CD4-positive, alpha-beta T cell (primary cell): ENCODE measurements at regions not wholly inside any gene's neighbourhood (a gene's known extent, or its start where the extent isn't known, plus 50 kb on each side); places are given as distances from the start of the nearest gene placed in this dataset.

ENCODE experiments used
- ATAC-seq: fragments of 200-7000 bp; cut with Tn5 transposase; one replicate; pipeline ENCODE4 v1.10.0; 2022; ENCODE audit warnings: mild to moderate bottlenecking; ENCODE audit not compliant: poor library complexity
- CTCF ChIA-PET: fragments of 350-600 bp; sonication (Branson Sonifier 250); formaldehyde crosslinking; loops from one replicate; lab custom pipeline; 2021; ENCODE audit warnings: antibody characterized with exemption, inconsistent platforms; lab: Charles Lee
- POLR2A ChIA-PET: fragments of 350-600 bp; sonication (Branson Sonifier 250); formaldehyde crosslinking; loops from one replicate; lab custom pipeline; 2021; ENCODE audit warnings: antibody characterized with exemption, inconsistent platforms; lab: Charles Lee
- DNase-seq, 14 experiments: peaks; one replicate each; pipeline ENCODE4 v3.0.0-alpha.2; 2013 to 2020; ENCODE audit warnings: mixed read lengths in 2 of 14
- H3K27ac ChIP-seq, 2 donors: one replicate each; pipeline versions ENCODE4 v1.5.1 to v1.7.0; 2013; ENCODE audit warnings: low read length in 2 of 2, low read depth in 1 of 2, mild to moderate bottlenecking in 1 of 2
- H3K27me3 ChIP-seq, 2 experiments: 1 replicate in 1 of 2; 2 replicates in 1 of 2; pipeline versions ENCODE4 v1.6.1 to v1.7.0; 2013; ENCODE audit warnings: low read length in 2 of 2, control low read depth in 1 of 2, mild to moderate bottlenecking in 1 of 2, moderate library complexity in 1 of 2; ENCODE audit not compliant: insufficient read depth in 2 of 2, control insufficient read depth in 1 of 2
- H3K36me3 ChIP-seq: one replicate; pipeline ENCODE4 v1.6.1; 2013; ENCODE audit warnings: low read length, control low read depth; ENCODE audit not compliant: insufficient read depth
- H3K4me1 ChIP-seq: one replicate; pipeline ENCODE4 v1.6.1; 2013; ENCODE audit warnings: low read length, control low read depth; ENCODE audit not compliant: insufficient read depth
- H3K4me3 ChIP-seq: one replicate; pipeline ENCODE4 v1.5.1; 2013; ENCODE audit warnings: mild to moderate bottlenecking, low read length, moderate library complexity
- H3K9me3 ChIP-seq, 2 experiments: 1 replicate in 1 of 2; 2 replicates in 1 of 2; pipeline versions ENCODE4 v1.6.1 to v1.7.0; 2013; ENCODE audit warnings: low read length in 2 of 2, mild to moderate bottlenecking in 2 of 2, control low read depth in 1 of 2, moderate library complexity in 1 of 2; ENCODE audit not compliant: control insufficient read depth in 1 of 2, insufficient read depth in 1 of 2
- H3K27ac Mint-ChIP-seq: one replicate; pipeline ENCODE4 v1.8.0; 2020; ENCODE audit warnings: mixed read lengths
- H3K27me3 Mint-ChIP-seq: one replicate; pipeline ENCODE4 v1.8.0; 2021; ENCODE audit warnings: mixed read lengths
- H3K36me3 Mint-ChIP-seq: one replicate; pipeline ENCODE4 v1.8.0; 2021; ENCODE audit warnings: low read depth, mixed read lengths
- H3K4me1 Mint-ChIP-seq: one replicate; pipeline ENCODE4 v1.8.0; 2021; ENCODE audit warnings: low read depth, mixed read lengths
- H3K4me3 Mint-ChIP-seq: one replicate; pipeline ENCODE4 v1.8.0; 2020; ENCODE audit warnings: mild to moderate bottlenecking, mixed read lengths
- H3K9me3 Mint-ChIP-seq: one replicate; pipeline ENCODE4 v1.8.0; 2020; ENCODE audit warnings: mixed read lengths
- CTCF ChIP-seq: fragments of 200-600 bp; IDR thresholded peaks from one replicate; pipeline ENCODE4 v1.8.0; 2022; ENCODE audit warnings: antibody characterized with exemption, mild to moderate bottlenecking
- intact Hi-C, 2 experiments: fragments of 100-400 bp; cut with DNase I in 1 of 2; cut with micrococcal nuclease in 1 of 2; formaldehyde crosslinking; loops; one replicate each; pipeline versions ENCODE4 v1.15.1 to v1.9.0; 2023 to 2025; cut with DNase I, micrococcal nuclease

GRCh38 chr6:167757249-167757648 is 69.5 kb upstream of the AFDN start:
- no peak overlapping the region for H3K4me3 ChIP-seq
- H3K4me3 Mint-ChIP-seq: no peak overlapping the region
- no peak for TF ChIP-seq CTCF
- CTCF ChIA-PET: no interaction called here
- peaks cover 23% of the 10 kb centered on the region for H3K27me3 Mint-ChIP-seq
- H3K27ac Mint-ChIP-seq: no peak overlapping the region
- intact Hi-C loops: no loop called here
- peaks cover 0 to 4% of the 10 kb centered on the region in 2 experiments for H3K27me3 ChIP-seq
- no peak overlapping the region for H3K27ac ChIP-seq
- peaks cover 0 to 4% of the 10 kb centered on the region in 2 experiments for H3K9me3 ChIP-seq
- no peaks in the 10 kb centered on the region for H3K36me3 ChIP-seq
- H3K4me1 Mint-ChIP-seq: no peaks in the 10 kb centered on the region
- DNase-seq (no peak), ATAC-seq (no peak)
- H3K9me3 Mint-ChIP-seq: no peaks in the 10 kb centered on the region
- no peaks in the 10 kb centered on the region for H3K36me3 Mint-ChIP-seq
- POLR2A ChIA-PET: no interaction called here
- H3K4me1 ChIP-seq: no peaks in the 10 kb centered on the region

DNA sequence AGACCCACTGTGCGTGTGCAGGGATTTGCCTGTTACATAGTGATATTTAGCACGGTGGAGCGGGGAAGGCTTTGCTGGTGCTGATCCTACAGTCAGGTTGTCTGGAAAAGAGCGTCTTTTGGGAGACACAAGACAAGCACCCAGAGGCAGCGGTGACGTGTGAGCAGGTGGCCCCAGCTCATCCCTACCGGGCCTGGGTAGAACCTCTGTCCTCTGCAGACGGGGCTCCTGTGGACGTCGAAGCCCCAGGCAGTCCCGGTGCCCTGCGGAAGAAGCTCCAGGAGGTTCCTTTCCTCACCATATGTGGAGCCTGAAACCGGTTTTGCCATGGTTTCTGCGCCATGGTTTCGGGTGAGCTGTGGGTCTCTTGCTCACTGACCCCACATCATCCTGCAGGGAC is 68.9 kb upstream of the AFDN start:
- Mint-ChIP-seq H3K4me1 (no peaks in the 10 kb centered on the region), H3K36me3 (no peaks in the 10 kb centered on the region), H3K27ac (no peak overlapping the region), H3K4me3 (no peak overlapping the region), H3K27me3 (peaks cover 23% of the 10 kb centered on the region), H3K9me3 (no peaks in the 10 kb centered on the region)
- DNase-seq (no peak), ATAC-seq (no peak)
- POLR2A ChIA-PET: no interaction called here
- Histone ChIP-seq H3K27me3 (peaks cover 0 to 4% of the 10 kb centered on the region in 2 experiments), H3K4me1 (no peaks in the 10 kb centered on the region), H3K9me3 (peaks cover 0 to 4% of the 10 kb centered on the region in 2 experiments), H3K36me3 (no peaks in the 10 kb centered on the region), H3K4me3 (no peak overlapping the region), H3K27ac (no peak overlapping the region)
- intact Hi-C loops: no loop called here
- no peak for TF ChIP-seq CTCF
- CTCF ChIA-PET: no interaction called here

GRCh38 chr6:167758309-167759023 is 68.2 kb upstream of the AFDN start:
- Histone ChIP-seq H3K4me3 (no peak overlapping the region), H3K9me3 (peaks cover 0 to 4% of the 10 kb centered on the region in 2 experiments), H3K27ac (no peak overlapping the region), H3K36me3 (no peaks in the 10 kb centered on the region), H3K4me1 (no peaks in the 10 kb centered on the region), H3K27me3 (peaks cover 0 to 4% of the 10 kb centered on the region in 2 experiments)
- Mint-ChIP-seq H3K9me3 (no peaks in the 10 kb centered on the region), H3K27me3 (peaks cover 23% of the 10 kb centered on the region), H3K27ac (no peak overlapping the region), H3K4me1 (no peaks in the 10 kb centered on the region), H3K4me3 (no peak overlapping the region), H3K36me3 (no peaks in the 10 kb centered on the region)
- CTCF ChIA-PET: no interaction called here
- TF ChIP-seq CTCF: no peak
- DNase-seq: no peak
- intact Hi-C loops: no loop called here
- POLR2A ChIA-PET: no interaction called here
- ATAC-seq: no peak
